Skeletal muscle satellite cell (primary cell): ENCODE measurements at regions not wholly inside any gene's neighbourhood (a gene's known extent, or its start where the extent isn't known, plus 50 kb on each side); places are given as distances from the start of the nearest gene placed in this dataset.
"Not testable (repeated sequence)": the region's sequence is repeated elsewhere in the genome, so short reads cannot be mapped to it uniquely, and the experiment has no call there.

ENCODE experiments used
- H3K27me3 ChIP-seq: 2 replicates; pipeline ENCODE4 v1.7.0; 2013; ENCODE audit warnings: low read length; ENCODE audit not compliant: control insufficient read depth, insufficient read depth
- H3K36me3 ChIP-seq: 2 replicates; pipeline ENCODE4 v1.7.0; 2013; ENCODE audit warnings: mild to moderate bottlenecking, control low read depth, low read length; ENCODE audit not compliant: insufficient read depth
- H3K4me1 ChIP-seq: 2 replicates; pipeline ENCODE4 v1.7.0; 2013; ENCODE audit warnings: low read length; ENCODE audit not compliant: control insufficient read depth, insufficient read depth
- H3K4me2 ChIP-seq: 2 replicates; pipeline ENCODE4 v1.7.0; 2013; ENCODE audit warnings: mild to moderate bottlenecking, low read length
- H3K4me3 ChIP-seq: 2 replicates; pipeline ENCODE4 v1.7.0; 2013; ENCODE audit warnings: low read length
- H3K9ac ChIP-seq: 2 replicates; pipeline ENCODE4 v1.7.0; 2013; ENCODE audit warnings: mild to moderate bottlenecking, low read depth, low read length, moderate library complexity
- H3K9me3 ChIP-seq: replicated peaks from 2 replicates; pipeline ENCODE4 v1.7.0; 2013; ENCODE audit warnings: mild to moderate bottlenecking, control low read depth, low read length

- Histone ChIP-seq H3K9ac (no peak overlapping the region), H3K4me2 (no peak overlapping the region), H3K36me3 (no peaks in the 10 kb centered on the region), H3K4me3 (no peak overlapping the region), H3K27me3 (no peaks in the 10 kb centered on the region), H3K4me1 (peaks cover 3% of the 10 kb centered on the region), H3K9me3 (no peaks in the 10 kb centered on the region)
Observed at GRCh38 chr7:92968502-92968901, 132.1 kb upstream of the CDK6 start.

- Histone ChIP-seq H3K36me3 (no peaks in the 10 kb centered on the region), H3K4me2 (no peak overlapping the region), H3K4me3 (no peak overlapping the region), H3K27me3 (no peaks in the 10 kb centered on the region), H3K9ac (no peak overlapping the region), H3K9me3 (no peaks in the 10 kb centered on the region), H3K4me1 (no peaks in the 10 kb centered on the region)
Observed at GRCh38 chr7:92967238-92967637, 130.9 kb upstream of the CDK6 start.

GRCh38 chr7:92964141-92964540 lies 127.8 kb upstream of the CDK6 start:
- Histone ChIP-seq H3K4me2 (no peak overlapping the region), H3K4me3 (no peak overlapping the region), H3K9me3 (no peaks in the 10 kb centered on the region), H3K27me3 (no peaks in the 10 kb centered on the region), H3K9ac (no peak overlapping the region), H3K4me1 (no peaks in the 10 kb centered on the region), H3K36me3 (no peaks in the 10 kb centered on the region)

GRCh38 chr7:92963566-92963965 lies 127.2 kb upstream of the CDK6 start:
- Histone ChIP-seq H3K4me1 (no peaks in the 10 kb centered on the region), H3K4me3 (no peak overlapping the region), H3K9me3 (no peaks in the 10 kb centered on the region), H3K4me2 (no peak overlapping the region), H3K27me3 (no peaks in the 10 kb centered on the region), H3K36me3 (no peaks in the 10 kb centered on the region), H3K9ac (no peak overlapping the region)

GRCh38 chr7:92961961-92962360 lies 125.6 kb upstream of the CDK6 start:
- Histone ChIP-seq H3K27me3 (no peaks in the 10 kb centered on the region), H3K36me3 (no peaks in the 10 kb centered on the region), H3K4me3 (no peak overlapping the region), H3K9me3 (no peaks in the 10 kb centered on the region), H3K4me1 (no peaks in the 10 kb centered on the region), H3K4me2 (no peak overlapping the region), H3K9ac (no peak overlapping the region)

- Histone ChIP-seq H3K4me2 (no peak overlapping the region), H3K36me3 (no peaks in the 10 kb centered on the region), H3K4me3 (no peak overlapping the region), H3K27me3 (no peaks in the 10 kb centered on the region), H3K4me1 (no peaks in the 10 kb centered on the region), H3K9ac (no peak overlapping the region), H3K9me3 (no peaks in the 10 kb centered on the region)
Observed at GRCh38 chr7:92956575-92956974, 120.2 kb upstream of the CDK6 start.

- H3K4me3 ChIP-seq, result no peak overlapping the region
- no peak overlapping the region for H3K4me2 ChIP-seq
- H3K9ac ChIP-seq, result no peak overlapping the region
- no peaks in the 10 kb centered on the region for H3K27me3 ChIP-seq
- no peaks in the 10 kb centered on the region for H3K36me3 ChIP-seq
- H3K4me1 ChIP-seq, result no peaks in the 10 kb centered on the region
- H3K9me3 ChIP-seq, result no peaks in the 10 kb centered on the region
Observed at GRCh38 chr7:92955081-92955480, 118.7 kb upstream of the CDK6 start.

- H3K27me3 ChIP-seq, result no peaks in the 10 kb centered on the region
- no peaks in the 10 kb centered on the region for H3K4me1 ChIP-seq
- no peaks in the 10 kb centered on the region for H3K9me3 ChIP-seq
- no peak overlapping the region for H3K9ac ChIP-seq
- H3K4me3 ChIP-seq, result no peak overlapping the region
- no peak overlapping the region for H3K4me2 ChIP-seq
- no peaks in the 10 kb centered on the region for H3K36me3 ChIP-seq
Observed at GRCh38 chr7:92953657-92954056, 117.3 kb upstream of the CDK6 start.

GRCh38 chr7:92949748-92950147 lies 113.4 kb upstream of the CDK6 start:
- Histone ChIP-seq H3K4me1 (no peaks in the 10 kb centered on the region), H3K36me3 (no peaks in the 10 kb centered on the region), H3K4me3 (no peak overlapping the region)

GRCh38 chr7:92945840-92946239 lies 109.5 kb upstream of the CDK6 start:
- Histone ChIP-seq H3K27me3 (no peaks in the 10 kb centered on the region), H3K36me3 (no peaks in the 10 kb centered on the region), H3K4me2 (no peak overlapping the region), H3K4me3 (no peak overlapping the region), H3K9ac (no peak overlapping the region), H3K9me3 (no peaks in the 10 kb centered on the region), H3K4me1 (no peaks in the 10 kb centered on the region)

More at GRCh38 chr7:92949748-92950147, 113.4 kb upstream of the CDK6 start:
- Histone ChIP-seq H3K9ac (no peak overlapping the region), H3K9me3 (no peaks in the 10 kb centered on the region), H3K27me3 (no peaks in the 10 kb centered on the region), H3K4me2 (no peak overlapping the region)

- Histone ChIP-seq H3K9ac (no peak overlapping the region), H3K9me3 (peaks cover 6% of the 10 kb centered on the region), H3K4me1 (no peaks in the 10 kb centered on the region), H3K4me3 (no peak overlapping the region), H3K27me3 (no peaks in the 10 kb centered on the region), H3K36me3 (no peaks in the 10 kb centered on the region), H3K4me2 (no peak overlapping the region)
Observed at GRCh38 chr7:92944633-92945032, 108.3 kb upstream of the CDK6 start.

GRCh38 chr7:92942706-92943105 lies 106.3 kb upstream of the CDK6 start:
- H3K9ac ChIP-seq, H3K4me1 ChIP-seq, H3K4me3 ChIP-seq, H3K36me3 ChIP-seq, H3K27me3 ChIP-seq, H3K9me3 ChIP-seq, H3K4me2 ChIP-seq: not testable (repeated sequence)
